SK-N-SH (cell line): ENCODE measurements at regions not wholly inside any gene's neighbourhood (a gene's known extent, or its start where the extent isn't known, plus 50 kb on each side); places are given as distances from the start of the nearest gene placed in this dataset.

Source experiments
- CTCF ChIA-PET: fragments of 300-600, 350-600 bp; formaldehyde crosslinking; extraction: SDS; loops from one replicate; lab custom pipeline; 2021; lab: Yijun Ruan, JAX
- POLR2A ChIA-PET: fragments of 350-600 bp; sonication (Branson Sonifier 250); formaldehyde crosslinking; extraction: SDS; loops from one replicate; lab custom pipeline; 2020; ENCODE audit warnings: antibody characterized with exemption, inconsistent platforms; lab: Yijun Ruan, JAX
- DNase-seq: peaks from one replicate; pipeline ENCODE4 v3.0.0; 2012
- H2AFZ ChIP-seq: fragments of 200-600 bp; sonication (generic); 2 replicates; pipeline ENCODE4 v1.8.1; 2016; ENCODE audit warnings: antibody characterized with exemption, mild to moderate bottlenecking, low read depth
- H3F3A ChIP-seq: fragments of 200-600 bp; sonication (generic); replicated peaks from 2 replicates; pipeline ENCODE3; 2016; ENCODE audit warnings: antibody characterized with exemption, mild to moderate bottlenecking; ENCODE audit not compliant: insufficient read depth
- H3K27ac ChIP-seq, 2 experiments: fragments of 200-500 bp in 1 of 2; fragments of 200-600 bp in 1 of 2; sonication (Bioruptor generic) in 1 of 2; sonication (generic), shearing (Covaris generic) in 1 of 2; 2 replicates each; pipeline versions ENCODE4 v1.5.1 to v1.6.1; 2014 to 2016; ENCODE audit warnings: low read depth in 2 of 2, inconsistent platforms in 1 of 2, low read length in 1 of 2, mild to moderate bottlenecking in 1 of 2, mixed read lengths in 1 of 2
- H3K27me3 ChIP-seq: fragments of 200-600 bp; sonication (generic), shearing (Covaris generic); 2 replicates; pipeline ENCODE4 v1.6.1; 2016; ENCODE audit warnings: mixed run types; ENCODE audit not compliant: insufficient read depth
- H3K36me3 ChIP-seq, 2 experiments: fragments of 200-500 bp in 1 of 2; fragments of 200-600 bp in 1 of 2; sonication (Bioruptor generic) in 1 of 2; sonication (generic) in 1 of 2; replicated peaks in 1 of 2; 2 replicates each; pipeline versions ENCODE3 to v1.5.1; 2014 to 2016; ENCODE audit warnings: low read length in 1 of 2, mild to moderate bottlenecking in 1 of 2; ENCODE audit not compliant: insufficient read depth in 2 of 2, control insufficient read depth in 1 of 2
- H3K4me1 ChIP-seq, 2 experiments: fragments of 200-500 bp in 1 of 2; fragments of 200-600 bp in 1 of 2; sonication (Bioruptor generic) in 1 of 2; sonication (generic), shearing (Covaris generic) in 1 of 2; 2 replicates each; pipeline versions ENCODE4 v1.5.1 to v1.6.1; 2014 to 2016; ENCODE audit warnings: low read depth in 1 of 2, low read length in 1 of 2, mixed run types in 1 of 2; ENCODE audit not compliant: insufficient read depth in 2 of 2, control insufficient read depth in 1 of 2
- H3K4me2 ChIP-seq: fragments of 200-600 bp; sonication (generic), shearing (Covaris generic); 2 replicates; pipeline ENCODE4 v1.6.1; 2017; ENCODE audit warnings: mixed run types
- H3K4me3 ChIP-seq, 2 experiments: fragments of 200-500 bp in 1 of 2; fragments of 200-600 bp in 1 of 2; sonication (Bioruptor generic) in 1 of 2; sonication (generic), shearing (Covaris generic) in 1 of 2; 2 replicates each; pipeline versions ENCODE4 v1.5.1 to v1.8.1; 2014 to 2016; ENCODE audit warnings: low read depth in 2 of 2, inconsistent platforms in 1 of 2, low read length in 1 of 2, mild to moderate bottlenecking in 1 of 2, mixed read lengths in 1 of 2, moderate library complexity in 1 of 2
- H3K79me2 ChIP-seq: fragments of 200-600 bp; sonication (generic); 2 replicates; pipeline ENCODE4 v1.8.1; 2017; ENCODE audit warnings: mild to moderate bottlenecking; ENCODE audit not compliant: insufficient read depth
- H3K9ac ChIP-seq: fragments of 200-600 bp; sonication (generic); 2 replicates; pipeline ENCODE4 v1.6.1; 2017; ENCODE audit warnings: mixed run types
- H3K9me2 ChIP-seq: fragments of 200-600 bp; sonication (generic); 2 replicates; pipeline ENCODE4 v1.6.1; 2017; ENCODE audit warnings: mixed run types
- H3K9me3 ChIP-seq: fragments of 200-600 bp; sonication (generic); 2 replicates; pipeline ENCODE4 v1.6.1; 2017; ENCODE audit warnings: mixed run types, mild to moderate bottlenecking, moderate library complexity
- H4K20me1 ChIP-seq: fragments of 200-600 bp; sonication (generic); 2 replicates; pipeline ENCODE4 v1.6.1; 2017; ENCODE audit warnings: mild to moderate bottlenecking, mixed run types; ENCODE audit not compliant: insufficient read depth
- ELF1 ChIP-seq: IDR thresholded peaks from 2 replicates; pipeline ENCODE4 v1.4.0; 2012
- GATA2 ChIP-seq: sonication (generic); formaldehyde crosslinking; IDR thresholded peaks from 2 replicates; pipeline ENCODE4 v1.5.0; 2020; ENCODE audit warnings: mild to moderate bottlenecking, missing genetic modification reagents
- JUND ChIP-seq: IDR thresholded peaks from 2 replicates; pipeline ENCODE4 v1.4.0; 2012
- POLR2AphosphoS5 ChIP-seq: IDR thresholded peaks from 2 replicates; pipeline ENCODE4 v1.6.1; 2012; ENCODE audit warnings: low read depth, low read length
- RAD21 ChIP-seq: IDR thresholded peaks from 2 replicates; pipeline ENCODE4 v1.6.1; 2012; ENCODE audit warnings: mild to moderate bottlenecking, low read length
- SMC3 ChIP-seq: IDR thresholded peaks from 2 replicates; pipeline ENCODE4 v1.6.1; 2012; ENCODE audit warnings: low read depth, low read length, improper control_type of control experiment
- TAF1 ChIP-seq: IDR thresholded peaks from 2 replicates; pipeline ENCODE4 v1.6.1; 2012; ENCODE audit warnings: low read depth, mild to moderate bottlenecking, low read length, moderate library complexity, borderline replicate concordance
- USF2 ChIP-seq: fragments of 150-350 bp; IDR thresholded peaks from 2 replicates; pipeline ENCODE4 v1.6.1; 2017; ENCODE audit warnings: antibody characterized with exemption, low read length, low read depth, borderline replicate concordance
- ZBTB33 ChIP-seq: IDR thresholded peaks from 2 replicates; pipeline ENCODE4 v1.4.0; 2012; ENCODE audit warnings: low read depth, borderline replicate concordance
- WGBS: methylation state at CpG from one replicate; pipeline ENCODE4 v1.1.6; 2017; ENCODE audit warnings: low lambda C conversion rate; 5-methylcytosine and 5-hydroxymethylcytosine counted together
- TF ChIP-seq, protein P1 (sequence below): IDR thresholded peaks from 2 replicates; pipeline ENCODE4 v1.6.1; 2012; ENCODE audit warnings: mild to moderate bottlenecking, low read depth, low read length, moderate library complexity
- TF ChIP-seq, protein P2 (sequence below): IDR thresholded peaks from 2 replicates; pipeline ENCODE4 v1.4.0; 2012; ENCODE audit warnings: low read depth

GRCh38 chr1:38526046-38526445, 333.5 kb downstream of the RRAGC start (continued):
- TF ChIP-seq GATA2, result no peak
- no peak for TF ChIP-seq ELF1
- TF ChIP-seq POLR2AphosphoS5, result no peak
- no peak for TF ChIP-seq USF2
- TF ChIP-seq JUND, result no peak
- TF ChIP-seq, all 33 proteins: peak for 0

DNA sequence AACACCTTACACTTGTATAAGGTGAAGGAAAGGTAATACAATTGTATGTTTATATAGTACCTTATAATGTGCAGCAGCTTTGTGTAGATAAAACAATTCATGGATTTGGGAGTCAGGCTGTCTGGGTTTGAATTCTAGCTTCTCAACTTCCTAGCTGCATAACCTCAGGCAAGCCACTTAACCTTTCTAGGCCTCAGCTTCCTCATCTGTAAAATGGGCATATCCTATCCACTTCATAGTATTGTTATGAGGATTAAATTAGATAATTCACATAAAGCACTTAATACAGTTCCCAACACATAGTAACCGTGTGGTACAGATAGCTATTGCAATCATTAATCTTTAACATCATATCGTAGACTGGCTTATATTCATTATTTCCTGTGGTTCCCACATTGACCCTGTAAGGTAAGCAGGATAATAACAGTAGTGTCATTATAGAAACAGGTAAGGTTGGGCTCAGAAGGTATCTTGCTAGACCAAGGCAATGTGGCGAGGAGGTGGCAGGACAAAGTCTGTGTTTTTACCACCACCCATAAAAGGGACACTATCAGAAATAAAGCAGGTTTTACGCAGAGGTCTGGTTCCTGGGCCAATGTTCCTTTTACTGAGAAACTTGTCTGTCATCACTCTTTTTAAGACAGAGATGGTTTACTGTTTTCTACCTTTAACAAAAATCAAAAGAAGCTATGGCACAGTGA, 334.1 kb downstream of the RRAGC start:
- H4K20me1 ChIP-seq, result no peaks in the 10 kb centered on the region
- no peak overlapping the region for H3K9ac ChIP-seq
- DNase-seq, result no peak
- H3K27me3 ChIP-seq, result peaks cover 20% of the 10 kb centered on the region; the same call in 1 of the 2 replicates
- H3K9me2 ChIP-seq, result no peaks in the 10 kb centered on the region
- ChIA-PET CTCF (no interaction called here), POLR2A (no interaction called here)
- no peaks in the 10 kb centered on the region for H3F3A ChIP-seq
- WGBS, result 25% methylated on average over 4 of the region's 4 CpGs
- H3K4me1 ChIP-seq, result no peaks in the 10 kb centered on the region; a peak in 1 of 4 replicates
- H3K4me2 ChIP-seq, result no peak overlapping the region
- no peaks in the 10 kb centered on the region for H3K79me2 ChIP-seq
- H3K27ac ChIP-seq, result no peak overlapping the region
- no peaks in the 10 kb centered on the region for H3K36me3 ChIP-seq
- H3K4me3 ChIP-seq, result no peak overlapping the region
- no peak overlapping the region for H2AFZ ChIP-seq
- no peaks in the 10 kb centered on the region for H3K9me3 ChIP-seq
- TF ChIP-seq, protein P1, sequence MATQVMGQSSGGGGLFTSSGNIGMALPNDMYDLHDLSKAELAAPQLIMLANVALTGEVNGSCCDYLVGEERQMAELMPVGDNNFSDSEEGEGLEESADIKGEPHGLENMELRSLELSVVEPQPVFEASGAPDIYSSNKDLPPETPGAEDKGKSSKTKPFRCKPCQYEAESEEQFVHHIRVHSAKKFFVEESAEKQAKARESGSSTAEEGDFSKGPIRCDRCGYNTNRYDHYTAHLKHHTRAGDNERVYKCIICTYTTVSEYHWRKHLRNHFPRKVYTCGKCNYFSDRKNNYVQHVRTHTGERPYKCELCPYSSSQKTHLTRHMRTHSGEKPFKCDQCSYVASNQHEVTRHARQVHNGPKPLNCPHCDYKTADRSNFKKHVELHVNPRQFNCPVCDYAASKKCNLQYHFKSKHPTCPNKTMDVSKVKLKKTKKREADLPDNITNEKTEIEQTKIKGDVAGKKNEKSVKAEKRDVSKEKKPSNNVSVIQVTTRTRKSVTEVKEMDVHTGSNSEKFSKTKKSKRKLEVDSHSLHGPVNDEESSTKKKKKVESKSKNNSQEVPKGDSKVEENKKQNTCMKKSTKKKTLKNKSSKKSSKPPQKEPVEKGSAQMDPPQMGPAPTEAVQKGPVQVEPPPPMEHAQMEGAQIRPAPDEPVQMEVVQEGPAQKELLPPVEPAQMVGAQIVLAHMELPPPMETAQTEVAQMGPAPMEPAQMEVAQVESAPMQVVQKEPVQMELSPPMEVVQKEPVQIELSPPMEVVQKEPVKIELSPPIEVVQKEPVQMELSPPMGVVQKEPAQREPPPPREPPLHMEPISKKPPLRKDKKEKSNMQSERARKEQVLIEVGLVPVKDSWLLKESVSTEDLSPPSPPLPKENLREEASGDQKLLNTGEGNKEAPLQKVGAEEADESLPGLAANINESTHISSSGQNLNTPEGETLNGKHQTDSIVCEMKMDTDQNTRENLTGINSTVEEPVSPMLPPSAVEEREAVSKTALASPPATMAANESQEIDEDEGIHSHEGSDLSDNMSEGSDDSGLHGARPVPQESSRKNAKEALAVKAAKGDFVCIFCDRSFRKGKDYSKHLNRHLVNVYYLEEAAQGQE, result no peak
- TF ChIP-seq, protein P2, sequence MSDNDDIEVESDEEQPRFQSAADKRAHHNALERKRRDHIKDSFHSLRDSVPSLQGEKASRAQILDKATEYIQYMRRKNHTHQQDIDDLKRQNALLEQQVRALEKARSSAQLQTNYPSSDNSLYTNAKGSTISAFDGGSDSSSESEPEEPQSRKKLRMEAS, result no peak
- TF ChIP-seq RAD21 (no peak), TAF1 (no peak), ZBTB33 (no peak), SMC3 (no peak)
- TF ChIP-seq, all 33 proteins: peak for 0
